ENCODE measurements at regions not wholly inside any gene's neighbourhood (a gene's known extent, or its start where the extent isn't known, plus 50 kb on each side); places are given as distances from the start of the nearest gene placed in this dataset.

DNA sequence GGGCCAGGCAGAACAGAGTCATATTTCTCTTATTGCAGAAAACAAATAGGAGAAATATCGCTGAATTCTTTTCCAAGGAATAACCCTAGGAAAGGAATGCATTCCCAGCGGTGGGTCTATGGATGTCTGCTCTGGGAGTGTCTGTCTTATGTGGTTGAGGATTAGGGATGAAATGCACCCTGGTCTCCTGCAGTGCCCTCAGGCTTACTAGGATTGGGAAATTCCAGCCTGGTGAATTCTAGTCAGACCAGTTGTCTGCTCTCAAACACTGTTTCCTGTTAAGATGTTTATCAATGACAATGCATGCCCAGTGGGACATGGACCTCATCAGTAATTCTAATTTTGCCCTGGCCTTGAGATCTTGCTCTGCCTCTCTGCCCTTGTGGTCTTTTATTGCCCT, 136.1 kb upstream of the ELAVL2 start:
- no peaks in the 10 kb centered on the region for H3K27me3 ChIP-seq (ENCODE audit: control insufficient read depth, extremely low read depth, insufficient read depth, low read length)
- no peaks in the 10 kb centered on the region for H3K79me2 ChIP-seq (ENCODE audit: control insufficient read depth, insufficient read depth, low read length)
- no peaks in the 10 kb centered on the region for H3K36me3 ChIP-seq (ENCODE audit: control insufficient read depth in 2 of 2, extremely low read depth in 1 of 2, insufficient read depth in 2 of 2, low read length in 2 of 2)
- dilution Hi-C loops (cut with MboI; ENCODE audit: extremely low pct_ligation_motif_present, low sequenced_read_pairs): no loop called here
- H4K20me1 ChIP-seq (ENCODE audit: control insufficient read depth, extremely low read depth, insufficient read depth, low read length): no peaks in the 10 kb centered on the region
- H3K4me1 ChIP-seq (ENCODE audit: control insufficient read depth, extremely low read depth, insufficient read depth, low read length): no peaks in the 10 kb centered on the region
- no peak for TF ChIP-seq EZH2 (IDR thresholded peaks at IDR 0.05; ENCODE audit: low read length)
- TF ChIP-seq, protein P1, sequence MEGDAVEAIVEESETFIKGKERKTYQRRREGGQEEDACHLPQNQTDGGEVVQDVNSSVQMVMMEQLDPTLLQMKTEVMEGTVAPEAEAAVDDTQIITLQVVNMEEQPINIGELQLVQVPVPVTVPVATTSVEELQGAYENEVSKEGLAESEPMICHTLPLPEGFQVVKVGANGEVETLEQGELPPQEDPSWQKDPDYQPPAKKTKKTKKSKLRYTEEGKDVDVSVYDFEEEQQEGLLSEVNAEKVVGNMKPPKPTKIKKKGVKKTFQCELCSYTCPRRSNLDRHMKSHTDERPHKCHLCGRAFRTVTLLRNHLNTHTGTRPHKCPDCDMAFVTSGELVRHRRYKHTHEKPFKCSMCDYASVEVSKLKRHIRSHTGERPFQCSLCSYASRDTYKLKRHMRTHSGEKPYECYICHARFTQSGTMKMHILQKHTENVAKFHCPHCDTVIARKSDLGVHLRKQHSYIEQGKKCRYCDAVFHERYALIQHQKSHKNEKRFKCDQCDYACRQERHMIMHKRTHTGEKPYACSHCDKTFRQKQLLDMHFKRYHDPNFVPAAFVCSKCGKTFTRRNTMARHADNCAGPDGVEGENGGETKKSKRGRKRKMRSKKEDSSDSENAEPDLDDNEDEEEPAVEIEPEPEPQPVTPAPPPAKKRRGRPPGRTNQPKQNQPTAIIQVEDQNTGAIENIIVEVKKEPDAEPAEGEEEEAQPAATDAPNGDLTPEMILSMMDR (optimal IDR thresholded peaks at IDR 0.05 in 1 of 3, IDR thresholded peaks at IDR 0.05 in 1 of 3, conservative IDR thresholded peaks at IDR 0.05 in 1 of 3; ENCODE audit: extremely low read depth in 1 of 3, insufficient read depth in 2 of 3, low read length in 3 of 3): no peak
- FAIRE-seq: no peak
- H3K4me2 ChIP-seq (ENCODE audit: control insufficient read depth, extremely low read depth, insufficient read depth, low read depth, low read length): no peak overlapping the region
- no peak overlapping the region for H3K9ac ChIP-seq (ENCODE audit: control insufficient read depth, extremely low read depth, insufficient read depth, low read length)
- H3K4me3 ChIP-seq (ENCODE audit: control insufficient read depth in 2 of 3, extremely low read depth in 1 of 3, insufficient read depth in 2 of 3, low read depth in 1 of 3, low read length in 3 of 3): no peak overlapping the region
- H3K9me3 ChIP-seq (ENCODE audit: control insufficient read depth, low read depth, low read length): no peaks in the 10 kb centered on the region
- DNase-seq (ENCODE audit: low read depth, low spot score): no peak
- no peak overlapping the region for H2AFZ ChIP-seq (ENCODE audit: control insufficient read depth, low read length)
- H3K9me1 ChIP-seq (ENCODE audit: control insufficient read depth, extremely low read depth, insufficient read depth, low read length): no peaks in the 10 kb centered on the region
- no peak overlapping the region for H3K27ac ChIP-seq (ENCODE audit: control insufficient read depth, insufficient read depth, low read length)

DNA sequence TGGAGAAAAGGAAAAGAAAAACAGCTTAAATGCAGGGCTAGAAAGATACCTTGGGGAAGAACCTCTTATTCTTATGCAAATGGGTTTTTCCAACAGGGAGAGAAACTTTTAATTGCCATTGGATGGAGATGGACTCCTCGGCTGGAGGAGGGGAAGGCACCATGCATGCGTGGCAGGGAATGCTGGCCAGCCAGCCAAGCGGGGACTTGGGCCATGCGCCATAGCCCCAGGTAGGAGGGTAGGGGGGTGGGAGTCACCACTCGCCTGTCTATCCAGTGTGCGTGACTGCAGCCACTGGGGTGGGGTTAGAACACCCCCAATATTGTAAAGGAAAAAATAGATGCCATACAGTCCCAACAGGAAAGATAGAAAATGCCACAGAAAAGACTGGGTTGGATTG, 119.9 kb upstream of the ELAVL2 start:
- dilution Hi-C loops (cut with MboI; ENCODE audit: extremely low pct_ligation_motif_present, low sequenced_read_pairs): no loop called here
- no peaks in the 10 kb centered on the region for H3K4me1 ChIP-seq (ENCODE audit: control insufficient read depth, extremely low read depth, insufficient read depth, low read length)
- H3K79me2 ChIP-seq (ENCODE audit: control insufficient read depth, insufficient read depth, low read length): no peaks in the 10 kb centered on the region
- no peak overlapping the region for H3K4me3 ChIP-seq (ENCODE audit: control insufficient read depth in 2 of 3, extremely low read depth in 1 of 3, insufficient read depth in 2 of 3, low read depth in 1 of 3, low read length in 3 of 3)
- no peak for FAIRE-seq
- H3K9me1 ChIP-seq (ENCODE audit: control insufficient read depth, extremely low read depth, insufficient read depth, low read length): no peaks in the 10 kb centered on the region
- no peak for DNase-seq (ENCODE audit: low read depth, low spot score)
- no peaks in the 10 kb centered on the region for H3K36me3 ChIP-seq (ENCODE audit: control insufficient read depth in 2 of 2, extremely low read depth in 1 of 2, insufficient read depth in 2 of 2, low read length in 2 of 2)
- no peak overlapping the region for H3K9ac ChIP-seq (ENCODE audit: control insufficient read depth, extremely low read depth, insufficient read depth, low read length)
- H3K27ac ChIP-seq (ENCODE audit: control insufficient read depth, insufficient read depth, low read length): no peak overlapping the region
- no peaks in the 10 kb centered on the region for H3K27me3 ChIP-seq (ENCODE audit: control insufficient read depth, extremely low read depth, insufficient read depth, low read length)
- no peak overlapping the region for H3K4me2 ChIP-seq (ENCODE audit: control insufficient read depth, extremely low read depth, insufficient read depth, low read depth, low read length)
- H2AFZ ChIP-seq (ENCODE audit: control insufficient read depth, low read length): no peak overlapping the region
- H4K20me1 ChIP-seq (ENCODE audit: control insufficient read depth, extremely low read depth, insufficient read depth, low read length): no peaks in the 10 kb centered on the region
- TF ChIP-seq, protein P1 (optimal IDR thresholded peaks at IDR 0.05 in 1 of 3, IDR thresholded peaks at IDR 0.05 in 1 of 3, conservative IDR thresholded peaks at IDR 0.05 in 1 of 3; ENCODE audit: extremely low read depth in 1 of 3, insufficient read depth in 2 of 3, low read length in 3 of 3): no peak
- TF ChIP-seq EZH2 (IDR thresholded peaks at IDR 0.05; ENCODE audit: low read length): no peak
- no peaks in the 10 kb centered on the region for H3K9me3 ChIP-seq (ENCODE audit: control insufficient read depth, low read depth, low read length)
